Fibroblast of lung (primary cell): ENCODE measurements at regions not wholly inside any gene's neighbourhood (a gene's known extent, or its start where the extent isn't known, plus 50 kb on each side); places are given as distances from the start of the nearest gene placed in this dataset.

Experiments used
- DNase-seq, 2 donors: peaks; one replicate each; pipeline versions ENCODE4 v3.0.0 to v3.0.0-alpha.2; 2010; ENCODE audit warnings: low read depth in 2 of 2
- H2AFZ ChIP-seq: 2 replicates; pipeline ENCODE4 v1.5.1; 2012; ENCODE audit warnings: low read length, control low read depth, inconsistent platforms
- H3K27ac ChIP-seq: 2 replicates; pipeline ENCODE4 v1.5.1; 2011; ENCODE audit warnings: low read length, control low read depth; ENCODE audit not compliant: insufficient read depth
- H3K27me3 ChIP-seq: 2 replicates; pipeline ENCODE4 v1.5.1; 2011; ENCODE audit warnings: mild to moderate bottlenecking, low read length; ENCODE audit not compliant: control insufficient read depth, insufficient read depth
- H3K36me3 ChIP-seq: 2 replicates; pipeline ENCODE4 v1.5.1; 2011; ENCODE audit warnings: low read length; ENCODE audit not compliant: control insufficient read depth, insufficient read depth
- H3K4me1 ChIP-seq: 2 replicates; pipeline ENCODE4 v1.5.1; 2011; ENCODE audit warnings: low read length; ENCODE audit not compliant: control insufficient read depth, insufficient read depth; ENCODE audit errors: extremely low read depth
- H3K4me2 ChIP-seq: 2 replicates; pipeline ENCODE4 v1.5.1; 2011; ENCODE audit warnings: low read length, control low read depth; ENCODE audit not compliant: insufficient read depth; ENCODE audit errors: extremely low read depth
- H3K4me3 ChIP-seq, 4 experiments: fragments of 200-600 bp in 1 of 4; sonication (generic) in 1 of 4; replicated peaks in 1 of 4; 2 replicates each; pipeline ENCODE4 v1.5.1; 2011 to 2016; ENCODE audit warnings: low read length in 4 of 4, low read depth in 3 of 4, mild to moderate bottlenecking in 3 of 4, control low read depth in 2 of 4, inconsistent platforms in 1 of 4, mixed read lengths in 1 of 4; ENCODE audit not compliant: insufficient read depth in 1 of 4; ENCODE audit errors: control extremely low read depth in 1 of 4
- H3K79me2 ChIP-seq: 2 replicates; pipeline ENCODE4 v1.5.1; 2012; ENCODE audit warnings: mild to moderate bottlenecking, low read length, inconsistent platforms; ENCODE audit not compliant: control insufficient read depth, insufficient read depth
- H3K9ac ChIP-seq: 2 replicates; pipeline ENCODE4 v1.5.1; 2011; ENCODE audit warnings: mild to moderate bottlenecking, low read length, control low read depth; ENCODE audit not compliant: insufficient read depth
- H3K9me3 ChIP-seq: 2 replicates; pipeline ENCODE4 v1.5.1; 2012; ENCODE audit warnings: low read depth, low read length; ENCODE audit not compliant: control insufficient read depth, insufficient read depth
- H4K20me1 ChIP-seq: 2 replicates; pipeline ENCODE4 v1.5.1; 2011; ENCODE audit warnings: low read length; ENCODE audit not compliant: control insufficient read depth, insufficient read depth; ENCODE audit errors: extremely low read depth
- CTCF ChIP-seq, 2 donors: IDR thresholded peaks in 1 of 2; conservative IDR thresholded peaks in 1 of 2; 1 replicate in 1 of 2; 2 replicates in 1 of 2; pipeline ENCODE4 v1.5.1; 2011 to 2012; ENCODE audit warnings: low read length in 2 of 2, control low read depth in 1 of 2, inconsistent platforms in 1 of 2, low read depth in 1 of 2, mild to moderate bottlenecking in 1 of 2
- EZH2 ChIP-seq: IDR thresholded peaks from 2 replicates; pipeline ENCODE4 v1.5.1; 2012; ENCODE audit warnings: low read length, control low read depth, mild to moderate bottlenecking; ENCODE audit errors: missing control alignments

- H4K20me1 ChIP-seq = no peaks in the 10 kb centered on the region
- no peaks in the 10 kb centered on the region for H3K4me1 ChIP-seq
- H3K4me3 ChIP-seq = no peak overlapping the region
- DNase-seq = no peak
- H3K9ac ChIP-seq = no peak overlapping the region
- no peaks in the 10 kb centered on the region for H3K79me2 ChIP-seq
- H3K9me3 ChIP-seq = no peaks in the 10 kb centered on the region
- no peaks in the 10 kb centered on the region for H3K36me3 ChIP-seq
- H2AFZ ChIP-seq = no peak overlapping the region
- H3K27ac ChIP-seq = no peak overlapping the region
- TF ChIP-seq EZH2 (no peak), CTCF (conservative IDR thresholded peaks at IDR 0.05 in 1 of 2, IDR thresholded peaks at IDR 0.05 in 1 of 2; ENCODE audit: low read depth in 1 of 2, low read length in 2 of 2) (no peak)
- H3K27me3 ChIP-seq = no peaks in the 10 kb centered on the region
- H3K4me2 ChIP-seq = no peak overlapping the region
These were observed 142.5 kb downstream of the IL20RB start for GRCh38 chr3:137100326-137100725.

DNA sequence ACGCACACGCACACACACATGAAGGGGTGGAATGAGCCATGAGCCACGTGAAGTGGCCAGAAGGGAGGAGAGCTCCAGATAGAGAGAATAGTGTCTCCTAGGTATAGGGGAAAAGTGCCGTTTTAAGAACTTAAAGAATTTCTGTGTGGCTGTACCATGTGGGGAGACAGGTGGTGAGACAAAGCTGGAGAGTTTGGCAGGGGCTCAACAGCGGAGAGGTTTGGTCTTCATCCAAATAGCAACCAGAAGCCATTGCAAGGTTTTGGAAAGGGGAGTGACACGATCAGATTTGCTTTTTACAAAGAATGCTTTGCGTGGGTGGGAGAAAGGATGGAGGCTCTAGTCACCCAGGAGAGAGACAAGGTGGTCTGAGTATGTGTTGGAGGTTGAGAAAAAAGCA is 146.0 kb downstream of the IL20RB start:
- no peaks in the 10 kb centered on the region for H3K36me3 ChIP-seq
- H2AFZ ChIP-seq = no peak overlapping the region
- H3K4me1 ChIP-seq = no peaks in the 10 kb centered on the region
- peak in 1 of 2 donors; percentile 13 for DNase-seq
- H3K9me3 ChIP-seq = no peaks in the 10 kb centered on the region
- H3K9ac ChIP-seq = no peak overlapping the region
- peaks cover 2% of the 10 kb centered on the region for H3K27me3 ChIP-seq
- H3K27ac ChIP-seq = no peak overlapping the region
- H4K20me1 ChIP-seq = no peaks in the 10 kb centered on the region
- no peak overlapping the region for H3K4me3 ChIP-seq
- H3K79me2 ChIP-seq = no peaks in the 10 kb centered on the region
- TF ChIP-seq CTCF (conservative IDR thresholded peaks at IDR 0.05 in 1 of 2, IDR thresholded peaks at IDR 0.05 in 1 of 2; ENCODE audit: low read depth in 1 of 2, low read length in 2 of 2) (no peak), EZH2 (no peak)
- H3K4me2 ChIP-seq = no peak overlapping the region

- Histone ChIP-seq H3K4me1 (no peaks in the 10 kb centered on the region), H3K79me2 (no peaks in the 10 kb centered on the region), H4K20me1 (no peaks in the 10 kb centered on the region), H3K9ac (no peak overlapping the region), H3K4me2 (no peak overlapping the region), H2AFZ (no peak overlapping the region), H3K27ac (no peak overlapping the region), H3K36me3 (no peaks in the 10 kb centered on the region), H3K4me3 (peak overlapping the region in 2 of 4 experiments; percentile 6 to 10), H3K9me3 (no peaks in the 10 kb centered on the region), H3K27me3 (peaks cover 2% of the 10 kb centered on the region)
- peak; percentile 41 to 74 for DNase-seq
- peak; percentile 51 to 58 for TF ChIP-seq CTCF (conservative IDR thresholded peaks at IDR 0.05 in 1 of 2, IDR thresholded peaks at IDR 0.05 in 1 of 2; ENCODE audit: low read depth in 1 of 2, low read length in 2 of 2)
- no peak for TF ChIP-seq EZH2
These were observed 147.6 kb downstream of the IL20RB start for GRCh38 chr3:137105277-137105977.
